Osteocyte (in vitro differentiated cells): ENCODE measurements at regions not wholly inside any gene's neighbourhood (a gene's known extent, or its start where the extent isn't known, plus 50 kb on each side); places are given as distances from the start of the nearest gene placed in this dataset.

Source experiments
- DNase-seq: peaks from one replicate; pipeline ENCODE4 v3.0.0; 2021; ENCODE audit warnings: mixed read lengths; ENCODE audit not compliant: unreplicated experiment; ENCODE audit errors: extremely low spot score
- H3K27ac Mint-ChIP-seq: one replicate; pipeline ENCODE4 v1.8.0; 2021; ENCODE audit warnings: mild to moderate bottlenecking, mixed read lengths; ENCODE audit not compliant: unreplicated experiment
- H3K27me3 Mint-ChIP-seq: one replicate; pipeline ENCODE4 v1.8.0; 2021; ENCODE audit warnings: mixed read lengths; ENCODE audit not compliant: unreplicated experiment
- H3K36me3 Mint-ChIP-seq: one replicate; pipeline ENCODE4 v1.8.0; 2021; ENCODE audit warnings: mixed read lengths; ENCODE audit not compliant: unreplicated experiment
- H3K4me1 Mint-ChIP-seq: one replicate; pipeline ENCODE4 v1.8.0; 2021; ENCODE audit warnings: mixed read lengths; ENCODE audit not compliant: unreplicated experiment
- H3K4me3 Mint-ChIP-seq: one replicate; pipeline ENCODE4 v1.8.0; 2021; ENCODE audit warnings: mild to moderate bottlenecking, moderate library complexity, mixed read lengths; ENCODE audit not compliant: unreplicated experiment
- H3K9me3 Mint-ChIP-seq: one replicate; pipeline ENCODE4 v1.8.0; 2021; ENCODE audit warnings: mixed read lengths; ENCODE audit not compliant: unreplicated experiment
- CTCF ChIP-seq: fragments of 200-600 bp; sonication (generic); IDR thresholded peaks from 2 replicates; pipeline ENCODE4 v1.5.0; 2021; ENCODE audit warnings: antibody characterized with exemption, mild to moderate bottlenecking, moderate library complexity

DNA sequence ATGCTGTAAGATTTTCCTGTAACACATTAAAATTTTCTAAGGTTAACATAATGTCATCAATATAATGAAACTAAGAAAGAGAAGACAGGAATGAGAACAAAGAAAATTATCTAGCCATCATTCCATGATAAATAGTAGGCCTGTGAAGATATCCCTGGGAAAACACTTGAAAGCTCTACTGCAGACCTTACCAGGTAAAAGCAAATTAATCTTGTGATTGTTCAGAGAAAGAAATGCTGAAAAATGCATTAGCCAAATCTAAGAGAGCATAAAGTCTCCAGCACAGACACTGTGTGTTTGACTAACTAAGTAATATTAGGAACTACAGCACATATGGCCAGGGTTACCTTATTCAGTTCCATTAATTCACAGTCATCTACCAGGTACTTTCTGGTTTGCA, 628.3 kb upstream of the GRAMD2B start:
- no peak overlapping the region for H3K4me3 Mint-ChIP-seq
- no peaks in the 10 kb centered on the region for H3K4me1 Mint-ChIP-seq
- no peak overlapping the region for H3K27ac Mint-ChIP-seq
- peaks cover 3% of the 10 kb centered on the region for H3K27me3 Mint-ChIP-seq
- no peak for DNase-seq
- no peaks in the 10 kb centered on the region for H3K9me3 Mint-ChIP-seq
- H3K36me3 Mint-ChIP-seq: no peaks in the 10 kb centered on the region
- no peak for TF ChIP-seq CTCF

DNA sequence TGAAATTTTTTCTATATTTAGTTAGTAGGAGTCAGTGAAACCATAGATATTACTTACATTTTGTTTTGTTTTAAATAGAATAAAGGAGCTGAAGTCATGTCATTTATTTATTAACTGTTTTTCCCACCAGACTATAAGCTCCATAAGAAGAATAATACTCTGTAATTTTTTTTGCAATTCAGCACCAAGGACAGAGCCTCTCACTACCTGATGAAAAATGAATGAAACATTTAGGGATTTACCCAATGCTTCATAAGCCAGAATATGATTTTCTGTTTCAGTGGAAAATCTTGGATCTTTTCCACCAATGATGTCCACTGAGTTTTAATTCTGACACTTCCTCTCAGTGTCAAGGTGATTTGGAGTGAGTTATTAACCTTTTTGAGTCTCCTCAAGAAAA, 624.9 kb upstream of the GRAMD2B start:
- TF ChIP-seq CTCF: no peak
- Mint-ChIP-seq H3K27me3 (peaks cover 12% of the 10 kb centered on the region), H3K4me3 (no peak overlapping the region), H3K36me3 (no peaks in the 10 kb centered on the region), H3K4me1 (no peaks in the 10 kb centered on the region), H3K9me3 (no peaks in the 10 kb centered on the region), H3K27ac (no peak overlapping the region)
- no peak for DNase-seq

GRCh38 chr5:125812651-125813050, 610.6 kb upstream of the GRAMD2B start:
- H3K27ac Mint-ChIP-seq: no peak overlapping the region
- no peaks in the 10 kb centered on the region for H3K9me3 Mint-ChIP-seq
- no peak overlapping the region for H3K4me3 Mint-ChIP-seq
- H3K27me3 Mint-ChIP-seq: no peaks in the 10 kb centered on the region
- H3K4me1 Mint-ChIP-seq: peaks cover 2% of the 10 kb centered on the region
- TF ChIP-seq CTCF: no peak
- no peaks in the 10 kb centered on the region for H3K36me3 Mint-ChIP-seq
- DNase-seq: no peak

DNA sequence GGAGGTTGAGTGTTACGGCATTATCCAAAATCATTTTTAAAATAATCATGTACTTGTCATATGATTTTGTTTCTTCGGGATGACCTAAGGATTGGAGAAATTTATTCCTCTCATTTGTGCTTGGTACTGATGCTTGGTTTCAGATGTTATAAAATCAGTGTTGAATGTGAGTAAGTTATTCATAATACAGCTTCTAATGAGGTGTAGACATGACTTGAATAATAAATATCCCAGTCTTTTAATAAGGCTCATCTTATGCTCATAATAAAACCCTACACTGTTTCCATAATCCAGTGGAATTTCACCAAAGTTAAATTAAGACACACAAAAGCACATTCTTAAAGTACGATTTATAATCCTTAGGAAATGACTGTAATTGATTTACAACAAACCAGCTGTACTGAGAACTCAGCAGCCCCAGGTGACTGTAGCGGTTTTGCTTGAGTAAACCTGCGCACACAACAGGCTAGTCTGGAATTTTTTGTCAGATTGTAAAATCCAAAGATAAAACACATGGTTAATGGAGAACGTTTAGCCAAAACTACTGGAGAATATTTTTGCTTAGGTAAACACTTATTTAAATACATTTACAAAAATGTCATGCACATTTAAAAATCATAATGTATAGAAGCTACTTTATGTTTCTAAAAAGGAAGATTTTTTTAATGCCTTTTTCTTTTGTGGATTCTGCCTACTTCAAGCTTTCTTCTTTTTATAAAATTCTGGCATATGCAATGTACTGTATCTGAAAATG, 609.8 kb upstream of the GRAMD2B start:
- H3K36me3 Mint-ChIP-seq: no peaks in the 10 kb centered on the region
- DNase-seq: no peak
- TF ChIP-seq CTCF: no peak
- no peaks in the 10 kb centered on the region for H3K9me3 Mint-ChIP-seq
- peaks cover 2% of the 10 kb centered on the region for H3K4me1 Mint-ChIP-seq
- no peaks in the 10 kb centered on the region for H3K27me3 Mint-ChIP-seq
- H3K4me3 Mint-ChIP-seq: no peak overlapping the region
- no peak overlapping the region for H3K27ac Mint-ChIP-seq

DNA sequence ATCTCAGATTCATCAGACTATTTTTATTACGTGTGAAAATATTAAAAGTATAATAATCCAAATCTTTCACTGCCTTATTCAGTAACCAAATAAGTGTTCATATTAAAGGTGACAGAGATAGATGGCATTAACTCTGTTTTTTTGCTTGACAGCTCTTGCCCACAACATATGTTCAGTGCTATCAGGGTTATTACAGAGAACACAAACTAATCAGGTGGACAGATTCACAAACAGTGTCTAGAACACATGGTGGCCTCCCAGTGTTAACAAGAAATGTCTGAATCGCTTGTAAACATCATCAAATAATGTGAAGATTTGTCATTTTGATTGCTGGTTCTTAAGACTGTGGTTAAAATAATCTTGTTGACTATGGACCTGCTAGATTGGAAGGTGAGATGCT, 609.1 kb upstream of the GRAMD2B start:
- H3K36me3 Mint-ChIP-seq: no peaks in the 10 kb centered on the region
- no peaks in the 10 kb centered on the region for H3K9me3 Mint-ChIP-seq
- H3K4me1 Mint-ChIP-seq: peaks cover 2% of the 10 kb centered on the region
- DNase-seq: no peak
- H3K27ac Mint-ChIP-seq: no peak overlapping the region
- TF ChIP-seq CTCF: no peak
- no peak overlapping the region for H3K4me3 Mint-ChIP-seq
- H3K27me3 Mint-ChIP-seq: no peaks in the 10 kb centered on the region
